T-helper 9 cell (primary cell): ENCODE measurements at regions not wholly inside any gene's neighbourhood (a gene's known extent, or its start where the extent isn't known, plus 50 kb on each side); places are given as distances from the start of the nearest gene placed in this dataset.
"Not testable (repeated sequence)": the region's sequence is repeated elsewhere in the genome, so short reads cannot be mapped to it uniquely, and the experiment has no call there.

Source experiments
- DNase-seq: peaks from one replicate; pipeline ENCODE4 v3.0.0-alpha.2; 2020

GRCh38 chr9:126057121-126057825, 269.4 kb upstream of the MVB12B start:
- DNase-seq: no peak

- no peak for DNase-seq
These were observed 268.6 kb upstream of the MVB12B start for GRCh38 chr9:126058011-126058531.

GRCh38 chr9:126058591-126058990, 268.0 kb upstream of the MVB12B start:
- DNase-seq: no peak

GRCh38 chr9:126061575-126061974, 265.1 kb upstream of the MVB12B start:
- no peak for DNase-seq

- DNase-seq: no peak
These were observed 264.3 kb upstream of the MVB12B start for GRCh38 chr9:126062158-126062886.

- DNase-seq: no peak
These were observed 263.3 kb upstream of the MVB12B start for GRCh38 chr9:126063326-126063725.

GRCh38 chr9:126066131-126066530, 260.5 kb upstream of the MVB12B start:
- DNase-seq: no peak

GRCh38 chr9:126067031-126067734, 259.4 kb upstream of the MVB12B start:
- no peak for DNase-seq

- DNase-seq: no peak
These were observed 257.9 kb upstream of the MVB12B start for GRCh38 chr9:126068534-126069230.

GRCh38 chr9:126069400-126069955, 257.2 kb upstream of the MVB12B start:
- no peak for DNase-seq

- DNase-seq: no peak
These were observed 256.5 kb upstream of the MVB12B start for GRCh38 chr9:126070058-126070655.

- no peak for DNase-seq
These were observed 255.4 kb upstream of the MVB12B start for GRCh38 chr9:126071076-126071750.

GRCh38 chr9:126077656-126078055, 249.0 kb upstream of the MVB12B start:
- not testable (repeated sequence) for DNase-seq

- no peak for DNase-seq
These were observed 246.0 kb upstream of the MVB12B start for GRCh38 chr9:126080641-126081040.

GRCh38 chr9:126081746-126082145, 244.9 kb upstream of the MVB12B start:
- no peak for DNase-seq

- DNase-seq: no peak
These were observed 242.6 kb upstream of the MVB12B start for GRCh38 chr9:126084008-126084407.

- DNase-seq: no peak
These were observed 241.9 kb upstream of the MVB12B start for GRCh38 chr9:126084696-126085095.

GRCh38 chr9:126085170-126085569, 241.5 kb upstream of the MVB12B start:
- no peak for DNase-seq

GRCh38 chr9:126088336-126088735, 238.3 kb upstream of the MVB12B start:
- DNase-seq: no peak

GRCh38 chr9:126089789-126090188, 236.8 kb upstream of the MVB12B start:
- no peak for DNase-seq

- DNase-seq: no peak
These were observed 232.9 kb upstream of the MVB12B start for GRCh38 chr9:126093771-126094170.
